SK-N-SH treated with all-trans-retinoic acid at 6 μM for 48 hours (cell line): ENCODE measurements at regions not wholly inside any gene's neighbourhood (a gene's known extent, or its start where the extent isn't known, plus 50 kb on each side); places are given as distances from the start of the nearest gene placed in this dataset.

Source experiments
- ATAC-seq: fragments of 200-7000 bp; cut with Tn5 transposase; 3 replicates; pipeline ENCODE4 v1.9.1; 2020; ENCODE audit warnings: mild to moderate bottlenecking, moderate library complexity
- ARNTL ChIP-seq: fragments of 450-650 bp; formaldehyde crosslinking; IDR thresholded peaks from 2 replicates; pipeline ENCODE4 v1.5.0; 2020; ENCODE audit warnings: low read depth, mild to moderate bottlenecking, moderate library complexity, borderline replicate concordance
- CREB5 ChIP-seq: fragments of 250-450 bp; sonication (Bioruptor Pico); IDR thresholded peaks from 2 replicates; pipeline ENCODE4 v1.5.1; 2020; ENCODE audit warnings: low read depth, mild to moderate bottlenecking, moderate library complexity
- CSRNP3 ChIP-seq: fragments of 250-450 bp; sonication (Bioruptor Pico); IDR thresholded peaks from 2 replicates; pipeline ENCODE4 v1.5.1; 2021; ENCODE audit warnings: mild to moderate bottlenecking, moderate library complexity
- ESRRG ChIP-seq: fragments of 250-450 bp; sonication (Bioruptor Pico); IDR thresholded peaks from 2 replicates; pipeline ENCODE4 v1.6.1; 2021; ENCODE audit warnings: mild to moderate bottlenecking
- ISL1 ChIP-seq: fragments of 250-450 bp; sonication (Bioruptor Pico); IDR thresholded peaks from 2 replicates; pipeline ENCODE4 v2.1.2; 2022; ENCODE audit warnings: mild to moderate bottlenecking, moderate library complexity
- OSR1 ChIP-seq: fragments of 250-450 bp; sonication (Bioruptor Pico); IDR thresholded peaks from 2 replicates; pipeline ENCODE4 v1.8.0; 2022; ENCODE audit warnings: moderate library complexity, mild to moderate bottlenecking, inconsistent platforms
- PATZ1 ChIP-seq: fragments of 250-450 bp; sonication (Bioruptor Pico); IDR thresholded peaks from 2 replicates; pipeline ENCODE4 v1.8.0; 2020; ENCODE audit warnings: mild to moderate bottlenecking, moderate library complexity, borderline replicate concordance
- POU6F1 ChIP-seq: fragments of 250-450 bp; sonication (Bioruptor Pico); IDR thresholded peaks from 2 replicates; pipeline ENCODE4 v1.8.0; 2021; ENCODE audit warnings: low read depth, mild to moderate bottlenecking, moderate library complexity, borderline replicate concordance
- PPARA ChIP-seq: fragments of 250-450 bp; sonication (Bioruptor Pico); IDR thresholded peaks from 2 replicates; pipeline ENCODE4 v1.5.0; 2020; ENCODE audit warnings: mild to moderate bottlenecking, borderline replicate concordance
- RARB ChIP-seq: fragments of 250-450 bp; sonication (Bioruptor Pico); IDR thresholded peaks from 2 replicates; pipeline ENCODE4 v1.8.0; 2021; ENCODE audit warnings: mild to moderate bottlenecking, moderate library complexity
- SNAI2 ChIP-seq: fragments of 250-450 bp; sonication (Bioruptor Pico); IDR thresholded peaks from 2 replicates; pipeline ENCODE4 v1.5.0; 2020; ENCODE audit warnings: mild to moderate bottlenecking, moderate library complexity
- TCF4 ChIP-seq: fragments of 250-450 bp; sonication (Bioruptor Pico); IDR thresholded peaks from 2 replicates; pipeline ENCODE4 v1.8.0; 2021; ENCODE audit warnings: mild to moderate bottlenecking, moderate library complexity, borderline replicate concordance
- TOX ChIP-seq: fragments of 250-450 bp; sonication (Bioruptor Pico); IDR thresholded peaks from 2 replicates; pipeline ENCODE4 v1.8.0; 2021; ENCODE audit warnings: mild to moderate bottlenecking, moderate library complexity, borderline replicate concordance
- TSHZ2 ChIP-seq: fragments of 250-450 bp; sonication (Bioruptor Pico); IDR thresholded peaks from 2 replicates; pipeline ENCODE4 v1.5.0; 2020; ENCODE audit warnings: mild to moderate bottlenecking, moderate library complexity
- ZC3H10 ChIP-seq: fragments of 250-450 bp; sonication (Bioruptor Pico); IDR thresholded peaks from 2 replicates; pipeline ENCODE4 v1.5.1; 2021; ENCODE audit warnings: mild to moderate bottlenecking, moderate library complexity
- ZFP3 ChIP-seq: fragments of 250-450 bp; sonication (Bioruptor Pico); IDR thresholded peaks from 2 replicates; pipeline ENCODE4 v1.5.0; 2020; ENCODE audit warnings: mild to moderate bottlenecking, moderate library complexity
- ZFP30 ChIP-seq: fragments of 450-650 bp; formaldehyde crosslinking; IDR thresholded peaks from 2 replicates; pipeline ENCODE4 v1.5.0; 2022; ENCODE audit warnings: mild to moderate bottlenecking, moderate library complexity
- ZNF565 ChIP-seq: fragments of 450-650 bp; formaldehyde crosslinking; conservative IDR thresholded peaks from 2 replicates; pipeline ENCODE4 v1.5.0; 2020; ENCODE audit warnings: low read depth, mild to moderate bottlenecking, moderate library complexity
- ZNF70 ChIP-seq: fragments of 450-650 bp; formaldehyde crosslinking; IDR thresholded peaks from 2 replicates; pipeline ENCODE4 v1.5.0; 2020; ENCODE audit warnings: mild to moderate bottlenecking, moderate library complexity
- ZNF8 ChIP-seq: fragments of 450-650 bp; formaldehyde crosslinking; IDR thresholded peaks from 2 replicates; pipeline ENCODE4 v1.5.0; 2020; ENCODE audit warnings: mild to moderate bottlenecking, moderate library complexity

GRCh38 chr15:75107908-75108838, 84.8 kb downstream of the PPCDC start:
- peak; percentile 66 for ATAC-seq
- TF ChIP-seq ISL1 (CRISPR knock-in tag), result peak; percentile 23; the same call in 1 of the 2 replicates
- no peak for TF ChIP-seq ZNF70 (CRISPR knock-in tag)

GRCh38 chr15:75109021-75109735, 85.8 kb downstream of the PPCDC start:
- no peak for ATAC-seq
- TF ChIP-seq TCF4 (CRISPR knock-in tag) (no peak), TOX (CRISPR knock-in tag) (no peak), SNAI2 (CRISPR knock-in tag) (no peak), ZNF565 (CRISPR knock-in tag) (no peak)

- TF ChIP-seq ARNTL (CRISPR knock-in tag) (no peak), ZNF565 (CRISPR knock-in tag) (no peak), SNAI2 (CRISPR knock-in tag) (no peak)
- no peak for ATAC-seq
Observed at GRCh38 chr15:75109736-75110130, 86.3 kb downstream of the PPCDC start.

- TF ChIP-seq RARB (CRISPR knock-in tag), result no peak
- TF ChIP-seq ZNF8 (CRISPR knock-in tag), result no peak
- no peak for TF ChIP-seq ESRRG
- no peak for TF ChIP-seq OSR1 (CRISPR knock-in tag)
- no peak for TF ChIP-seq PATZ1 (CRISPR knock-in tag)
- no peak for TF ChIP-seq PPARA
- TF ChIP-seq, all 23 proteins: peak for 0
- ATAC-seq, result no peak
Observed at GRCh38 chr15:75112278-75112847, 89.0 kb downstream of the PPCDC start.

GRCh38 chr15:75112848-75113492, 88.7 kb upstream of the C15orf39 start:
- TF ChIP-seq TCF4 (CRISPR knock-in tag) (no peak), ZFP30 (CRISPR knock-in tag) (no peak)
- no peak for ATAC-seq

- ATAC-seq, result no peak
- TF ChIP-seq ZNF8 (CRISPR knock-in tag) (no peak), SNAI2 (CRISPR knock-in tag) (no peak), ZNF70 (CRISPR knock-in tag) (no peak), ZNF565 (CRISPR knock-in tag) (no peak), CSRNP3 (no peak), OSR1 (CRISPR knock-in tag) (no peak), POU6F1 (no peak), TCF4 (CRISPR knock-in tag) (no peak), TOX (CRISPR knock-in tag) (no peak), ISL1 (CRISPR knock-in tag) (no peak), PPARA (no peak), ARNTL (CRISPR knock-in tag) (no peak), TSHZ2 (CRISPR knock-in tag) (no peak), CREB5 (CRISPR knock-in tag) (no peak), ZFP3 (CRISPR knock-in tag) (no peak), ZC3H10 (CRISPR knock-in tag) (no peak)
Observed at GRCh38 chr15:75114327-75114726, 87.4 kb upstream of the C15orf39 start.
